NCI-H82 (cell line): ENCODE measurements at regions not wholly inside any gene's neighbourhood (a gene's known extent, or its start where the extent isn't known, plus 50 kb on each side); places are given as distances from the start of the nearest gene placed in this dataset.
"Not testable (repeated sequence)": the region's sequence is repeated elsewhere in the genome, so short reads cannot be mapped to it uniquely, and the experiment has no call there.

ENCODE experiments used
- DNase-seq: peaks from one replicate; lab custom pipeline; 2025; lab: John Stamatoyannopoulos, UW

- no peak for DNase-seq
Observed at GRCh38 chr3:82410366-82410765, 648.9 kb upstream of the GBE1 start.

DNA sequence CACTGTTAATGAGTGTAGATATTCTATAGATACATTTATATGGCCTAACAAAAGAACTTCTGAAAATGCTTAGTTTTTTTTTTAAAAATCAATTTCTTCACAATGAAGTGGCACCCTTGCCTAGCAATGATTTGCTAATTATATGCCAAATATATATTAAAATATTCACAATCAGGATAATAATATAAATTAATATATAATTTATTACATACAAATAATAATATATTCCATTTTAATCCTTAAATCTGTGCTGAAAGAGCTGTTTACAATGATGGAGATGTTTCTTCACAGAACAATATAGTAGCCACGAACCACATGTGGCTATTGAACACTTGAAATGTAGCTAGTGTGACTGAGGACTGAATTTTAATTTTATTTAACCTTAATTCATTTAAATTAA, 648.4 kb upstream of the GBE1 start:
- no peak for DNase-seq

DNA sequence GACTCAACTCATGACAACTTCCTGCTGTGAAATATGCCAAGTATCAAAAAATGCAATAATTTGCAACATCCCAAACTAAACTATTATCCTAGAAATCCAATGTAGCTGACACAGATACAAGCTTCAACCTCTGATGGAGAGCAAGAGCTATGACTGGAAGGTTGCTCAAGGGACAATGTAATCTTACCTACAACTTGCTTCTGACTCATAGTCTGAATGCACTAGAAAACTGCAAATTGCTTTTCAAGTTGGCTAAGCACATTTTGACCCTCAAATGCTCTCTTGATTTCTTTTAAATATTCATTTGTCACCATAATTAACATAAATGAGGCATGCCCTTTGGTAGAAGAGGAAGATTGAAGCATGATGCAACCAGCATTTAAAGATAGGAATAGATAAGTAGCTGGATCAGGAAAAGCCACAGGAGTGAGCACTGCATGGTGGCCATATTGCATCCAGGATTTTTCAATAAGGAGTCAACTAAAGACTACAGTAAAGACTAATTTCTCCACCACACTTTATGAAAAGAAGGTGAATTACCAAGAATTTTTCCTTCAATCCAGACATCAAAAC, 630.8 kb upstream of the GBE1 start:
- no peak for DNase-seq

- no peak for DNase-seq
Observed at GRCh38 chr3:82390868-82391267, 629.4 kb upstream of the GBE1 start.

GRCh38 chr3:82386647-82387046, 625.2 kb upstream of the GBE1 start:
- DNase-seq = no peak

DNA sequence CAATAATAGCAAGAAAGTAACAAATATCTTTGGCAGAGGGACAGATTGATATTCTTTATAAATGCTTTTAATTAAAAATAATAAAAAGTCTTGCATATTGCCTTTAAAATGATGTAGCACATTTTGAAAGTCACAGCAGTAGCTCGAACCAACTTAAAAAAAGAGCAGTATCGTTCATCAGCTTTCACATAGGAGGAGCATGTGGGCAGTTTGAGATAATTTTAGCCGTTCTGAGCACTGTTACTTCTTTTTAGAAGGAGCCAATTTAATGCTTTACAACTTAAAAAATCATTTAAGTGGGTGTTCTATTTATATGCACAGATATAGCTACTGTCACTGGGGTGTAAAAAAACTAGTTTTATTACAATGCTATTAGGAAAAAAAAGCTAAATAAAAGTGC, 622.7 kb upstream of the GBE1 start:
- DNase-seq = no peak

DNA sequence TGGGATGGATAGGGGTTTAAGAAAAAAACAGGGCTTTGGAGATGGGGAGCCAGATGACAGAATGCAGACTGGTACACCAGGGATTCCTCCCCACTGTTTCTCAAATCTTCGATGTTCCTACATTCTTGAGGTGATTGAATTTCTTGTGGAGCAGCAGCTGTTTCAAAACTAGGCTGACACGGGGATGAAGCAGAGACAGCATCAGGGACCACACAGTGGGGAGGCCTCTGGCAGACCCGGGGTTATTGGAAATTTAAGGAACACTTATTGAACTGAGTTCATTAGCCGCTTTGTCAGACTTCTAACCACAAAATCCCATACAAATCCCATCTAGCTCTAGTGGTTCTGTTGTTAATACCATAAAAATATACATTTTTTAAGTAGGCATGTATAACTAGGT, 621.4 kb upstream of the GBE1 start:
- no peak for DNase-seq

DNA sequence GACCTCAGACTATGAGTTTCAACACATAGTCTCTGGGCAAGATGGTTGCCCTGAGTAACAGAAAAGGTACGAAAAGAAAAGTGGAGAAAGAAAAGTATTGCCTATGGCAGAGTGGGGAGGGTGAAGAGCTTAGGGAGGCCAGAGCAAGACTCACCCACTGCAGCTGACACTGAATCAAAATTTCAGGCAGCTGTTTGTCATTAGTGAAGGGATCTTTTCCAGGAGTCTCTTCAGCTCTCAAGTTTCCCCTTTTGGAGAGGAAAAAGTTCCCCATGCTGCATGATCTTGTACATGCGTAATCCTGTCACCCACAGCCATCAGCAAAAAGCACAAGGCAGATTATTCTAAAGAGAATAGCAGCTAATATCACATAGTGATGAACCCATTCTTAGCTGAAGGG, 616.9 kb upstream of the GBE1 start:
- DNase-seq = no peak

DNA sequence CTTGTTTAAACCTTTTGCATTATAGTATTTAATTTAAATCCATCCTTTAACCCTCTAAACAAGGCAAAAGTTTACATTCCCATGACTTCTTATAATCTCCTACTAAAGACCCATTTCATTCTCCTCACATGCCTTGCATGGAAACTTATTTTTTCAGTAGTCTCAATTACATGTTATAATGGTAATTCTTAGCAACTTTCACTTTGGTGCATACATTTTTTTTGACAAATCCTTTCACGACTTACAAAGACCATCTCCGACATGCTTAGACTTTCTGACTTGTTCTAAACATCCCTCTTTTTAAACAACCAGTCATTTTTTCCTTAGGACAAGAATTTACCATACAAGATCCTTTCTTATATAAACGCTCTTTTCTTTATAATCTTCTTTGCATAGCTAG, 615.4 kb upstream of the GBE1 start:
- peak; percentile 12 for DNase-seq

DNA sequence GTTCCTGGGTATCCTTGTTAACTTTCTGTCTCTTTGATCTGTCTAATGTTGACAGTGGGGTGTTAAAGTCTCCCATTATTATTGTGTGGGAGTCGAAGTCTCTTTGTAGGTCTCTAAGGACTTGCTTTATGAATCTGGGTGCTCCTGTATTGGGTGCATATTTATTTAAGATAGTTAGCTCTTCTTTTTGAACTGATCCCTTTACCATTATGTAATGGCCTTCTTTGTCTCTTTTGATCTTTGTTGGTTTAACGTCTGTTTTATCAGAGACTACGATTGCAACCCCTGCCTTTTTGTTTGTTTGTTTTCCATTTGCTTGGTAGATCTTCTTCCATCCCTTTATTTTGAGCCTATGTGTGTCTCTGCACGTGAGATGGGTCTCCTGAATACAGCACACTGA, 612.4 kb upstream of the GBE1 start:
- not testable (repeated sequence) for DNase-seq

DNA sequence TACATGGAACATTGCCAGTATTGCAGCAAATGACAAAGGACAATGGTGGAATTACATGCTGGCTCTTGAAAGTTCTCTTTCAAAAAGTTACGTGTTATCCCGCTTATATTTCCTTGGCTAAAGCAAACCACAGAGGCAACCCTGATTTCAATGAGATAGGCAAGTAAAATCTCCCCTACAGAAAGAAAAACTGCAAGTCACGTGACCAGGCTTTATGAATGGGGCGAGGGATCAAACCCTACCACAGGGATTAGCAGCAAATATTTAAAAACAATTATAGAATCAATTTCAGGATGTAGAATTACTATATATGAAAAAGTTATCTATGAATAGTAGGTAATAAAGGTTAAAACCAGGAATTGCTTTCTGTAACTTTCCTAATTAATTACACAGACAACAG, 603.4 kb upstream of the GBE1 start:
- no peak for DNase-seq

DNA sequence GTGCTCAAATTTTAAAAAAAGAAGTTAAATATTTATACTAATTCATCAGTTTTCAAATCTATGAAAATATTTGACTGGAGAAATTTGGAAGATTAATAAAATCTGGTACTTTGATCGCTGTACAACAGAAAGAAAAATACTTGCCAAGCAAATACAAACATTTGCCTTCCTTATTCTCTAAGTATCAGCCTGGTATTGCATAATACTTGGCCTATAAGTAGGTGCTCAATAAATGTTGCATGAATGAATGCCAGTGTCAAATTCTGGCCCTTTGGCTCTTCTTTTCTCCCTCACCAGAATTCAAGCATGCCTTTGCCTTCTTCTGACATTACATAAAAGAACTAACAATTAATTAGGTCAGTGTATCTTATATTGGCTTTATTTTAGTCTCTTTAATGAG, 601.7 kb upstream of the GBE1 start:
- DNase-seq = no peak

GRCh38 chr3:82355228-82355627, 593.8 kb upstream of the GBE1 start:
- no peak for DNase-seq

- DNase-seq = no peak
Observed at GRCh38 chr3:82354228-82354627, 592.8 kb upstream of the GBE1 start.

- DNase-seq = no peak
Observed at GRCh38 chr3:82353306-82354171, 592.1 kb upstream of the GBE1 start.

DNA sequence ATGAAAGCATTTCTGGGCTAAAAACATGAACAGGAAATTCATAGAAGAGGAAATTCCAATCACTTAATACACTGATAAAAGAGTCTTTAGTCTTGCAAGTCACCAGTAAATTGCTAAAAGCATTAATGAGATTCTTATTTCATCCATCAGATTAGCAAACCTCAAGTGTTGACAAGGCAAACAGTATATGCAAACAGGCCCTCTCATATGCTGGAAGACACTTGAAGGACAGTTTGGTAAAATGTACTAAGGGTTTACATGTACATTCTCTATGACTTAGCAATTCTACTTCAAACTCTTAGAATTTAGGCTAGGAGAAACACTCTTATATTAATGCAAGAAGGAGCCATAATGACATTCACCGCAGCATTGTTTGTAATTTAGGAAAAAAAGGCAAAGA, 586.1 kb upstream of the GBE1 start:
- DNase-seq = no peak

GRCh38 chr3:82342521-82342920, 581.1 kb upstream of the GBE1 start:
- no peak for DNase-seq

DNA sequence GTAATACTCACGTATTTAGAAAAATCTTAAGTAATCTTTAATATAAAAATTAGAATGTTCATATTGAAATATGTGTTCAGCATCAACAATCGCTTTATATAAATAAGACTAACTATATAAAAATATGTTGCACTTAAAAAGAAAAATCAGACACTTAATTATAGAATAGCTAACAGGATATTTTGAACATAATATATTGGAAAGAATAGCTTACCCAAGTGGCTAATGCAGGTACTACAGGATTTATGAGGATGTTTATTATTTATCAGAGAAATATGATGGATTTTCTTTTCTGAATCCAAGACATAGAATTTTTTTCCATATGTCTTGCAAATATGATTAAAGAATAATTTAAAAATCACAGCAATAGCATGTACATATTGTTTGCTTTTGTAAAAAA, 567.9 kb upstream of the GBE1 start:
- DNase-seq = peak; percentile 0

GRCh38 chr3:82311901-82312300, 550.5 kb upstream of the GBE1 start:
- DNase-seq = no peak

DNA sequence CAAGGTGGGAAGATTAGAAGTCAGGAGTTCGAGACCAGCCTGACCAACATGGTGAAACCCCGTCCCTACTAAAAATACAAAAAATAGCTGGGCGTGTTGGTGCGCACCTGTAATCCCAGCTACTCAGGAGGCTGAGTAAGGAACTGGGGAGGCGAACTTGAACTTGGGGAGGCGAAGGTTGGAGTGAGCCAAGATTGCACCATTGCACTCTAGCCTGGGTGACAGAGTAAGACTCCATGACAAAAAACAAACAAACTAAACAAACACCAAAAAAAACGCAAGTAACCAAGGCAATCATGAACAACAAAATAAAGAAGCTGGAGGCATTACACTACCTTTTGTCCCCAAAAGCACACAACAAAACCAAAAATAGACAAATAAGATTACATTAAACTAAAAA, 547.3 kb upstream of the GBE1 start:
- DNase-seq = no peak

DNA sequence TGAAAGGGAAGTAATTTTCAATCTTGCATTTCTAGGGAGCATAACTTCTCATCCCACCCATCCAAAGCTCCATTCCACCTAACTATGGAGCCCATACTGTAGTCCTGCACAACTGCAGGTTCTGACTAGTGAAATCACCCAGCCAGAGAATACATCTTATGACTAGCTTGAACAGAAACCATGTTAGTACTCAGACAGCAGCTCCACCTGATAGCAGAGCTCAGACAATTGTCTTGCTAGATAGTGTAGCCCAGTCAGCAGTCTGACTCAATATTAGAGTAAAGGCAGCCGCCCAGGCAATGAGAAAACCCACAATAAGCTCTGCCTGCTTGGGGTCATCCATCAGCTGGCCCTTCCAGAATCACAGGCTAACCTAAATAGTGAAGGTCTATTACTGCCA, 544.7 kb upstream of the GBE1 start:
- no peak for DNase-seq

GRCh38 chr3:82294609-82295008, 533.2 kb upstream of the GBE1 start:
- no peak for DNase-seq

GRCh38 chr3:82293867-82294266, 532.4 kb upstream of the GBE1 start:
- DNase-seq = no peak

GRCh38 chr3:82293435-82293834, 532.0 kb upstream of the GBE1 start:
- no peak for DNase-seq
